Fibroblast of lung (primary cell): ENCODE measurements at regions not wholly inside any gene's neighbourhood (a gene's known extent, or its start where the extent isn't known, plus 50 kb on each side); places are given as distances from the start of the nearest gene placed in this dataset.

Experiments used
- CTCF ChIP-seq, 2 donors: IDR thresholded peaks in 1 of 2; conservative IDR thresholded peaks in 1 of 2; 1 replicate in 1 of 2; 2 replicates in 1 of 2; pipeline ENCODE4 v1.5.1; 2011 to 2012; ENCODE audit warnings: low read length in 2 of 2, control low read depth in 1 of 2, inconsistent platforms in 1 of 2, low read depth in 1 of 2, mild to moderate bottlenecking in 1 of 2
- EZH2 ChIP-seq: IDR thresholded peaks from 2 replicates; pipeline ENCODE4 v1.5.1; 2012; ENCODE audit warnings: low read length, control low read depth, mild to moderate bottlenecking; ENCODE audit errors: missing control alignments

- no peak for TF ChIP-seq CTCF (conservative IDR thresholded peaks at IDR 0.05 in 1 of 2, IDR thresholded peaks at IDR 0.05 in 1 of 2; ENCODE audit: low read depth in 1 of 2, low read length in 2 of 2)
- no peak for TF ChIP-seq EZH2
Observed at GRCh38 chr13:73366241-73366640, 307.4 kb downstream of the KLF5 start.
